HepG2 (cell line): ENCODE measurements at regions not wholly inside any gene's neighbourhood (a gene's known extent, or its start where the extent isn't known, plus 50 kb on each side); places are given as distances from the start of the nearest gene placed in this dataset.

Source experiments
- ATAC-seq: fragments of 200-7000 bp; cut with Tn5 transposase; 3 replicates; pipeline ENCODE4 v1.9.1; 2020; ENCODE audit warnings: mild to moderate bottlenecking, moderate library complexity
- BruUV-seq: library from RNA; stranded (reverse); fragments of 400-500 nt; replicated peaks from 2 replicates; lab custom pipeline; 2021; lab: Mats Ljungman, UMichigan
- CTCF ChIA-PET: fragments of 300-600 bp; formaldehyde crosslinking; extraction: SDS; loops from one replicate; lab custom pipeline; 2021; ENCODE audit warnings: low total read pairs, inconsistent platforms, low intra/inter-chr PET ratio; lab: Yijun Ruan, JAX
- POLR2A ChIA-PET: fragments of 350-600 bp; sonication (Branson Sonifier 250); formaldehyde crosslinking; loops from one replicate; lab custom pipeline; 2020; ENCODE audit warnings: antibody characterized with exemption, inconsistent platforms; lab: Yijun Ruan, JAX
- DNase-seq: peaks from one replicate; pipeline ENCODE4 v3.0.0-alpha.2; 2015; ENCODE audit warnings: low spot score
- FAIRE-seq: peaks from 3 replicates; lab custom pipeline; 2011; peaks lifted over from hg19 to GRCh38; lab: Jason Lieb, UNC
- H2AFZ ChIP-seq: one replicate; pipeline ENCODE4 v1.6.1; 2011; ENCODE audit warnings: low read length, inconsistent platforms
- H3K27ac ChIP-seq: fragments of 300-600 bp; 3 replicates; pipeline ENCODE4 v1.8.0; 2011; ENCODE audit warnings: mixed run types, mild to moderate bottlenecking, mixed read lengths, low read length, inconsistent platforms; ENCODE audit not compliant: insufficient read depth; ENCODE audit errors: extremely low read length
- H3K27me3 ChIP-seq, 2 experiments: fragments of 200-600 bp in 1 of 2; 2 replicates in 1 of 2; 3 replicates in 1 of 2; pipeline versions ENCODE4 v1.6.0 to v1.8.0; 2011; ENCODE audit warnings: low read length in 2 of 2, mild to moderate bottlenecking in 2 of 2, moderate library complexity in 2 of 2, inconsistent platforms in 1 of 2; ENCODE audit not compliant: insufficient read depth in 2 of 2, control insufficient read depth in 1 of 2
- H3K36me3 ChIP-seq, 2 experiments: fragments of 200-600 bp in 1 of 2; replicated peaks in 1 of 2; 2 replicates in 1 of 2; 3 replicates in 1 of 2; pipeline versions ENCODE4 v1.5.1 to v1.8.0; 2011; ENCODE audit warnings: low read length in 2 of 2, inconsistent platforms in 1 of 2; ENCODE audit not compliant: insufficient read depth in 2 of 2, control insufficient read depth in 1 of 2
- H3K4me1 ChIP-seq: 2 replicates; pipeline ENCODE4 v1.5.1; 2012; ENCODE audit warnings: low read length, inconsistent platforms; ENCODE audit not compliant: insufficient read depth
- H3K4me2 ChIP-seq: 2 replicates; pipeline ENCODE4 v1.6.0; 2011; ENCODE audit warnings: low read depth, low read length, inconsistent platforms
- H3K4me3 ChIP-seq, 3 experiments: fragments of 200-600 bp in 1 of 3; sonication (generic), shearing (Covaris generic) in 1 of 3; replicated peaks in 1 of 3; 2 replicates each; pipeline ENCODE4 v1.5.1; 2011 to 2016; ENCODE audit warnings: low read length in 3 of 3, inconsistent platforms in 2 of 3, low read depth in 2 of 3, mild to moderate bottlenecking in 2 of 3, control low read depth in 1 of 3, mixed read lengths in 1 of 3; ENCODE audit not compliant: insufficient read depth in 1 of 3
- H3K79me2 ChIP-seq: one replicate; pipeline ENCODE4 v1.6.1; 2011; ENCODE audit warnings: low read length, inconsistent platforms; ENCODE audit not compliant: insufficient read depth
- H3K9ac ChIP-seq: 2 replicates; pipeline ENCODE4 v1.6.0; 2011; ENCODE audit warnings: mild to moderate bottlenecking, low read depth, low read length, inconsistent platforms; ENCODE audit not compliant: insufficient read depth
- H3K9me3 ChIP-seq: 2 replicates; pipeline ENCODE4 v1.5.1; 2012; ENCODE audit warnings: mild to moderate bottlenecking, low read length
- H4K20me1 ChIP-seq: 2 replicates; pipeline ENCODE4 v1.6.0; 2011; ENCODE audit warnings: inconsistent platforms, mild to moderate bottlenecking, low read length, moderate library complexity; ENCODE audit not compliant: insufficient read depth
- ARNTL ChIP-seq: sonication (generic); formaldehyde crosslinking; IDR thresholded peaks from 2 replicates; pipeline ENCODE4 v1.4.0; 2020; ENCODE audit warnings: mild to moderate bottlenecking, missing genetic modification reagents
- NR3C1 ChIP-seq: sonication (generic); formaldehyde crosslinking; IDR thresholded peaks from 2 replicates; pipeline ENCODE4 v1.4.0; 2020; ENCODE audit warnings: missing genetic modification reagents
- PHF5A ChIP-seq: IDR thresholded peaks from one replicate; pipeline ENCODE4 v1.6.1; 2018; ENCODE audit warnings: low read depth, missing genetic modification reagents; ENCODE audit not compliant: unreplicated experiment
- SALL2 ChIP-seq: sonication (generic); formaldehyde crosslinking; IDR thresholded peaks from 2 replicates; pipeline ENCODE4 v1.8.1; 2023; ENCODE audit warnings: mild to moderate bottlenecking, missing genetic modification reagents, inconsistent platforms
- STAT5B ChIP-seq: sonication (generic); formaldehyde crosslinking; IDR thresholded peaks from 2 replicates; pipeline ENCODE4 v1.4.0; 2020; ENCODE audit warnings: missing genetic modification reagents
- STAT6 ChIP-seq: sonication (generic); formaldehyde crosslinking; IDR thresholded peaks from 2 replicates; pipeline ENCODE4 v1.4.0; 2020; ENCODE audit warnings: missing genetic modification reagents, mild to moderate bottlenecking, borderline replicate concordance
- ZFP90 ChIP-seq: sonication (generic); formaldehyde crosslinking; IDR thresholded peaks from 2 replicates; pipeline ENCODE4 v1.8.0; 2022; ENCODE audit warnings: missing genetic modification reagents, mild to moderate bottlenecking, inconsistent platforms, borderline replicate concordance
- ZNF142 ChIP-seq: sonication (generic); formaldehyde crosslinking; IDR thresholded peaks from 2 replicates; pipeline ENCODE4 v1.4.0; 2020; ENCODE audit warnings: missing genetic modification reagents
- ZNF660 ChIP-seq: sonication (generic); formaldehyde crosslinking; IDR thresholded peaks from 2 replicates; pipeline ENCODE4 v1.5.1; 2020; ENCODE audit warnings: mild to moderate bottlenecking, low read depth, missing genetic modification reagents, borderline replicate concordance
- ZNF7 ChIP-seq: IDR thresholded peaks from 2 replicates; pipeline ENCODE4 v1.6.1; 2016; ENCODE audit warnings: missing biosample characterization, missing genetic modification reagents
- ZNF781 ChIP-seq: sonication (generic); formaldehyde crosslinking; IDR thresholded peaks from 2 replicates; pipeline ENCODE4 v1.5.1; 2020; ENCODE audit warnings: borderline replicate concordance, mild to moderate bottlenecking, missing genetic modification reagents; ENCODE audit errors: not compliant biosample characterization
- WGBS: methylation state at CpG from one replicate; pipeline ENCODE4 v1.1.6; 2017; ENCODE audit warnings: low lambda C conversion rate; 5-methylcytosine and 5-hydroxymethylcytosine counted together
- in situ Hi-C: cut with HindIII; loops from 2 replicates; pipeline ENCODE4 v1.10.0; 2017; ENCODE audit warnings: low pct_unique_long_range_greater_than_20kb; ENCODE audit not compliant: extremely low pct_ligation_motif_present
- intact Hi-C: fragments of 100-400 bp; cut with micrococcal nuclease; formaldehyde crosslinking; loops from one replicate; pipeline ENCODE4 v1.10.0; 2022; ENCODE audit not compliant: unreplicated experiment

- H3K9me3 ChIP-seq, result peaks cover 78% of the 10 kb centered on the region
- no peak overlapping the region for H3K27ac ChIP-seq
- CTCF ChIA-PET, result no interaction called here
- POLR2A ChIA-PET, result no interaction called here
- H3K27me3 ChIP-seq, result no peaks in the 10 kb centered on the region
- no peaks in the 10 kb centered on the region for H4K20me1 ChIP-seq
- no peak for TF ChIP-seq ZNF142 (CRISPR knock-in tag)
- no peak for TF ChIP-seq ZFP90 (CRISPR knock-in tag)
- TF ChIP-seq ARNTL, result no peak
- TF ChIP-seq STAT5B, result no peak
- TF ChIP-seq STAT6 (CRISPR knock-in tag), result no peak
- no peak for TF ChIP-seq SALL2 (CRISPR knock-in tag)
- TF ChIP-seq ZNF660, result no peak
- TF ChIP-seq PHF5A (CRISPR knock-in tag), result no peak
- TF ChIP-seq ZNF7 (CRISPR knock-in tag), result no peak
- TF ChIP-seq ZNF781 (CRISPR knock-in tag), result no peak
- TF ChIP-seq NR3C1 (CRISPR knock-in tag), result no peak
- TF ChIP-seq, all 625 proteins: peak for 0
- ATAC-seq (no peak), DNase-seq (no peak), FAIRE-seq (no peak)
- intact Hi-C loops (no loop called here), in situ Hi-C loops (no loop called here)
- 13% methylated on average over 5 of the region's 5 CpGs for WGBS
- Histone ChIP-seq H3K4me3 (no peak overlapping the region), H3K36me3 (no peaks in the 10 kb centered on the region), H3K9ac (no peak overlapping the region), H2AFZ (no peak overlapping the region), H3K4me2 (no peak overlapping the region), H3K79me2 (no peaks in the 10 kb centered on the region), H3K4me1 (no peaks in the 10 kb centered on the region)
- no TSS peak for BruUV-seq
Observed at GRCh38 chr21:28431527-28432200, 561.0 kb downstream of the LTN1 start.
